ENCODE measurements at regions not wholly inside any gene's neighbourhood (a gene's known extent, or its start where the extent isn't known, plus 50 kb on each side); places are given as distances from the start of the nearest gene placed in this dataset.
"Not testable (repeated sequence)": the region's sequence is repeated elsewhere in the genome, so short reads cannot be mapped to it uniquely, and the experiment has no call there.

GRCh38 chr5:118323723-118324122, 664.6 kb downstream of the DTWD2 start:
- not testable (repeated sequence) for TF ChIP-seq CTCF (IDR thresholded peaks at IDR 0.05; ENCODE audit: low read depth, low read length, poor library complexity, severe bottlenecking); EZH2phosphoT487 (IDR thresholded peaks at IDR 0.05; ENCODE audit: borderline replicate concordance, low read length)
